Cardiac fibroblast (primary cell): ENCODE measurements at regions not wholly inside any gene's neighbourhood (a gene's known extent, or its start where the extent isn't known, plus 50 kb on each side); places are given as distances from the start of the nearest gene placed in this dataset.
A peak's percentile ranks its signal among the peaks of the same experiment; 100 is the strongest.

ENCODE experiments used
- DNase-seq, 2 donors: peaks; one replicate each; pipeline versions ENCODE4 v3.0.0 to v3.0.0-alpha.2; 2010; ENCODE audit warnings: low read depth in 2 of 2
- H3K4me3 ChIP-seq, 2 donors: replicated peaks in 1 of 2; 1 replicate in 1 of 2; 2 replicates in 1 of 2; pipeline ENCODE4 v1.5.1; 2011; ENCODE audit warnings: low read depth in 2 of 2, low read length in 2 of 2, mild to moderate bottlenecking in 2 of 2, moderate library complexity in 1 of 2
- TF ChIP-seq, protein P1 (sequence below): IDR thresholded peaks from one replicate; pipeline ENCODE4 v1.5.1; 2011; ENCODE audit warnings: low read depth, mild to moderate bottlenecking, low read length, inconsistent platforms

DNA sequence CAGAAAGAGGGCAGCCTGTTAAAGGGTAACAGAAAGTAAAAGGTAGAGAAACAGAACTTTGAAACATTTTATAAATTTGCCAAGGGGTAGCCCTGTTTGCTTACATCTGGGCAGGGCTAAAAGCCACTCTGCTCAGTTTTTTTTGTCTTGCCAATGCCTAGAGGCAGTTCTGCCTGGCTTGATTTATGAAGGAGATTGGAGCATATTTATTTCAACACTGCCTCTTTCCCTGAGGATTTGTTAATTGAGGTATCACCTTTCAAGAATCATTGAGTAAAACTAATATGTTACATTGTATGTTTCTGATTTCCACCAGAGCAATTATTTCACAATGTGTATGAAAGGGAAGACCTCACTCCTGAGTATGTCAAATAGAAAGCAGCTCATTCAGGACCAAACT lies 160.8 kb downstream of the GXYLT1 start:
- no peak for DNase-seq
- TF ChIP-seq, protein P1, sequence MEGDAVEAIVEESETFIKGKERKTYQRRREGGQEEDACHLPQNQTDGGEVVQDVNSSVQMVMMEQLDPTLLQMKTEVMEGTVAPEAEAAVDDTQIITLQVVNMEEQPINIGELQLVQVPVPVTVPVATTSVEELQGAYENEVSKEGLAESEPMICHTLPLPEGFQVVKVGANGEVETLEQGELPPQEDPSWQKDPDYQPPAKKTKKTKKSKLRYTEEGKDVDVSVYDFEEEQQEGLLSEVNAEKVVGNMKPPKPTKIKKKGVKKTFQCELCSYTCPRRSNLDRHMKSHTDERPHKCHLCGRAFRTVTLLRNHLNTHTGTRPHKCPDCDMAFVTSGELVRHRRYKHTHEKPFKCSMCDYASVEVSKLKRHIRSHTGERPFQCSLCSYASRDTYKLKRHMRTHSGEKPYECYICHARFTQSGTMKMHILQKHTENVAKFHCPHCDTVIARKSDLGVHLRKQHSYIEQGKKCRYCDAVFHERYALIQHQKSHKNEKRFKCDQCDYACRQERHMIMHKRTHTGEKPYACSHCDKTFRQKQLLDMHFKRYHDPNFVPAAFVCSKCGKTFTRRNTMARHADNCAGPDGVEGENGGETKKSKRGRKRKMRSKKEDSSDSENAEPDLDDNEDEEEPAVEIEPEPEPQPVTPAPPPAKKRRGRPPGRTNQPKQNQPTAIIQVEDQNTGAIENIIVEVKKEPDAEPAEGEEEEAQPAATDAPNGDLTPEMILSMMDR, result no peak
- H3K4me3 ChIP-seq, result no peak overlapping the region

- H3K4me3 ChIP-seq, result no peak overlapping the region
- TF ChIP-seq, protein P1, result no peak
- DNase-seq, result no peak
Observed at GRCh38 chr12:41983394-41983793, 161.3 kb downstream of the GXYLT1 start.

GRCh38 chr12:41981758-41982157 lies 162.9 kb downstream of the GXYLT1 start:
- TF ChIP-seq, protein P1, result no peak
- peak in 1 of 2 donors; percentile 2 for DNase-seq
- no peak overlapping the region for H3K4me3 ChIP-seq

GRCh38 chr12:41981013-41981412 lies 163.7 kb downstream of the GXYLT1 start:
- TF ChIP-seq, protein P1, result no peak
- no peak for DNase-seq
- no peak overlapping the region for H3K4me3 ChIP-seq

GRCh38 chr12:41980390-41980789 lies 164.3 kb downstream of the GXYLT1 start:
- TF ChIP-seq, protein P1, result no peak
- no peak for DNase-seq
- H3K4me3 ChIP-seq, result no peak overlapping the region

DNA sequence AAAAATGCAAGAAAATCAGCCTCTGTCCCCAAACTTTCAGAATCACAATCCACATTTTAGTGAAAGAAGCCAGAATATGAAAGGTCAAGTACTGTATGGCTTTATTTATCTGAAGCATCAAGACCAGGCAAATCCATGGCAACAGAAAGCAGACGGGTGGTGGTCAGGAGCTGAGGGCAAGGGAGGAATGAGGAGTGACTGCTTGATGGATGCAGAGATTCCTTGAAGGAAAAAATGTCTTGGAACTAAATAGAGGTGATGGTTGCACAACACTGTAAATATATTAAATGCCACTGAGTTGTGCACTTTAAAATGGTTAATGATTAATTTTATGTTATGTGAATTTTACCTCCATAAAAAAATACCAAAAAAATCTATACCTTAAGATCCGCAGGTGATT lies 165.1 kb downstream of the GXYLT1 start:
- TF ChIP-seq, protein P1, result no peak
- no peak overlapping the region for H3K4me3 ChIP-seq
- DNase-seq, result no peak

DNA sequence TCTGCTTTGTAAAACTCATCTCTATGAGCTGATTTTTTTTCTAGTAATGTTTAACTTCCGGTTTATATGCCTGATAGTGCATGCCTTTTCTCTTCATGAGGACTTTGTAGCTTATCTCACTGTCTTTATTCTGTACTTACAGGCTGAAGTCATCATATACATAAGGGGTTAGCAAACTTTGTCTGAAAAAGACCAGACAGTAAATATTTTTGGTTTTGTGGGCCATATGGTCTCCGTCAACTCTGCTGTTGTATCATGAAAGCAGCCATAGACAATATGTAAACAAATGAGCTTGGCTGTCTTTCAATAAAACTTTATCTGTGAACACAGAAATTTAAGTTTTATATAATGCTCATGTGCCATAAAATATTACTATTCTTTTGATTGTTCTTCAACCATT lies 172.1 kb downstream of the GXYLT1 start:
- TF ChIP-seq, protein P1, result no peak
- DNase-seq, result no peak

More for the DNA sequence above, 172.1 kb downstream of the GXYLT1 start:
- H3K4me3 ChIP-seq, result no peak overlapping the region
